NOMO-1 treated with dmso at 0.1 percent for 144 hours (cell line): ENCODE measurements at regions not wholly inside any gene's neighbourhood (a gene's known extent, or its start where the extent isn't known, plus 50 kb on each side); places are given as distances from the start of the nearest gene placed in this dataset.

Source experiments
- DNase-seq: peaks from one replicate; lab custom pipeline; 2025; ENCODE audit not compliant: unreplicated experiment; lab: John Stamatoyannopoulos, UW

- no peak for DNase-seq
Observed at GRCh38 chr5:107325866-107326265, 344.9 kb downstream of the EFNA5 start.

- no peak for DNase-seq
Observed at GRCh38 chr5:107324809-107325208, 345.9 kb downstream of the EFNA5 start.

- no peak for DNase-seq
Observed at GRCh38 chr5:107324071-107324470, 346.7 kb downstream of the EFNA5 start.

- DNase-seq = no peak
Observed at GRCh38 chr5:107323536-107323935, 347.2 kb downstream of the EFNA5 start.

GRCh38 chr5:107322936-107323335 lies 347.8 kb downstream of the EFNA5 start:
- DNase-seq = no peak

GRCh38 chr5:107321906-107322305 lies 348.8 kb downstream of the EFNA5 start:
- no peak for DNase-seq

- no peak for DNase-seq
Observed at GRCh38 chr5:107320846-107321245, 349.9 kb downstream of the EFNA5 start.

GRCh38 chr5:107320376-107320775 lies 350.4 kb downstream of the EFNA5 start:
- DNase-seq = no peak

GRCh38 chr5:107319901-107320300 lies 350.8 kb downstream of the EFNA5 start:
- no peak for DNase-seq

- no peak for DNase-seq
Observed at GRCh38 chr5:107314330-107314729, 356.4 kb downstream of the EFNA5 start.

GRCh38 chr5:107313921-107314320 lies 356.8 kb downstream of the EFNA5 start:
- DNase-seq = no peak

- no peak for DNase-seq
Observed at GRCh38 chr5:107313098-107313497, 357.6 kb downstream of the EFNA5 start.

GRCh38 chr5:107310181-107310580 lies 360.6 kb downstream of the EFNA5 start:
- no peak for DNase-seq

- no peak for DNase-seq
Observed at GRCh38 chr5:107306594-107306993, 364.1 kb downstream of the EFNA5 start.

- no peak for DNase-seq
Observed at GRCh38 chr5:107306002-107306401, 364.7 kb downstream of the EFNA5 start.

- no peak for DNase-seq
Observed at GRCh38 chr5:107304684-107305083, 366.1 kb downstream of the EFNA5 start.

- no peak for DNase-seq
Observed at GRCh38 chr5:107303171-107303968, 367.4 kb downstream of the EFNA5 start.

- DNase-seq = no peak
Observed at GRCh38 chr5:107302441-107302840, 368.3 kb downstream of the EFNA5 start.

GRCh38 chr5:107301999-107302398 lies 368.7 kb downstream of the EFNA5 start:
- no peak for DNase-seq

- no peak for DNase-seq
Observed at GRCh38 chr5:107300721-107301327, 369.9 kb downstream of the EFNA5 start.

- DNase-seq = no peak
Observed at GRCh38 chr5:107296572-107296971, 374.2 kb downstream of the EFNA5 start.

GRCh38 chr5:107295914-107296313 lies 374.8 kb downstream of the EFNA5 start:
- DNase-seq = no peak

- DNase-seq = no peak
Observed at GRCh38 chr5:107294669-107295068, 376.1 kb downstream of the EFNA5 start.
